ENCODE measurements at regions not wholly inside any gene's neighbourhood (a gene's known extent, or its start where the extent isn't known, plus 50 kb on each side); places are given as distances from the start of the nearest gene placed in this dataset.

DNA sequence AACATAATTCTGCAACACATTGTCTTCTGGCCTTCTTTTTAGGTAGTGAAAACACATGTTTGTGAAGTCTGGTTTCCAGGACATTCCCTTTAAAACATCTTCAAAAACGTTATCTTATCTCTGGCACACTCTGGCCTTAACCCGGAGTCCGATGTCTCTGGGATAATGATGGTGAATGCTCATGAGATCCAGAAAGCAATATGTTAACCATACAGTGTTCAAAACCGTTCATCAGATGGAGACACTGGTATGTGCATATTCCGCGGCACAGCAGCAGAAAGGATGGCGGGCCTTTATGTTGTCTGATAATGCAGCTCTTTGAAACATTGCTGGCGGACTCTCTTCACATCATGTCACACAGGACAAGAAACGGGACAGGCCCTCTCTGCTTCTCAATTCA is 605.2 kb downstream of the CCDC171 start:
- TF ChIP-seq, protein P1, sequence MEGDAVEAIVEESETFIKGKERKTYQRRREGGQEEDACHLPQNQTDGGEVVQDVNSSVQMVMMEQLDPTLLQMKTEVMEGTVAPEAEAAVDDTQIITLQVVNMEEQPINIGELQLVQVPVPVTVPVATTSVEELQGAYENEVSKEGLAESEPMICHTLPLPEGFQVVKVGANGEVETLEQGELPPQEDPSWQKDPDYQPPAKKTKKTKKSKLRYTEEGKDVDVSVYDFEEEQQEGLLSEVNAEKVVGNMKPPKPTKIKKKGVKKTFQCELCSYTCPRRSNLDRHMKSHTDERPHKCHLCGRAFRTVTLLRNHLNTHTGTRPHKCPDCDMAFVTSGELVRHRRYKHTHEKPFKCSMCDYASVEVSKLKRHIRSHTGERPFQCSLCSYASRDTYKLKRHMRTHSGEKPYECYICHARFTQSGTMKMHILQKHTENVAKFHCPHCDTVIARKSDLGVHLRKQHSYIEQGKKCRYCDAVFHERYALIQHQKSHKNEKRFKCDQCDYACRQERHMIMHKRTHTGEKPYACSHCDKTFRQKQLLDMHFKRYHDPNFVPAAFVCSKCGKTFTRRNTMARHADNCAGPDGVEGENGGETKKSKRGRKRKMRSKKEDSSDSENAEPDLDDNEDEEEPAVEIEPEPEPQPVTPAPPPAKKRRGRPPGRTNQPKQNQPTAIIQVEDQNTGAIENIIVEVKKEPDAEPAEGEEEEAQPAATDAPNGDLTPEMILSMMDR (IDR thresholded peaks at IDR 0.05), result no peak
- no peak for TF ChIP-seq POLR2A (IDR thresholded peaks at IDR 0.05)

Measured in adrenal gland (tissue), 5 donors.